Liver (tissue), 3 donors: ENCODE measurements at regions not wholly inside any gene's neighbourhood (a gene's known extent, or its start where the extent isn't known, plus 50 kb on each side); places are given as distances from the start of the nearest gene placed in this dataset.

Source experiments
- EGR1 ChIP-seq, 2 donors: IDR thresholded peaks; 2 replicates each; pipeline ENCODE4 v1.6.1; 2016 to 2018; ENCODE audit warnings: antibody characterized with exemption in 2 of 2, low read depth in 2 of 2
- GABPA ChIP-seq, 2 donors: IDR thresholded peaks in 1 of 2; conservative IDR thresholded peaks in 1 of 2; 2 replicates each; pipeline ENCODE4 v1.6.1; 2016; ENCODE audit warnings: antibody characterized with exemption in 2 of 2, mild to moderate bottlenecking in 1 of 2, moderate library complexity in 1 of 2
- HNF4G ChIP-seq: IDR thresholded peaks from 2 replicates; pipeline ENCODE4 v1.6.1; 2016; ENCODE audit warnings: antibody characterized with exemption
- MAX ChIP-seq: IDR thresholded peaks from 2 replicates; pipeline ENCODE4 v1.6.1; 2016; ENCODE audit warnings: antibody characterized with exemption
- RAD21 ChIP-seq, 2 donors: IDR thresholded peaks; 2 replicates each; pipeline ENCODE4 v1.6.1; 2016; ENCODE audit warnings: antibody characterized with exemption in 2 of 2, mild to moderate bottlenecking in 2 of 2
- TAF1 ChIP-seq: conservative IDR thresholded peaks from 2 replicates; pipeline ENCODE4 v1.6.1; 2016; ENCODE audit warnings: antibody characterized with exemption, mild to moderate bottlenecking
- TF ChIP-seq, protein P1 (sequence below): fragments of 150-350 bp; IDR thresholded peaks from 2 replicates; pipeline ENCODE4 v1.5.1; 2017; ENCODE audit warnings: improper control_type of control experiment, low read depth, low read length; ENCODE audit not compliant: missing input control
- TF ChIP-seq, protein P2 (sequence below): IDR thresholded peaks from 2 replicates; pipeline ENCODE4 v1.6.1; 2016; ENCODE audit warnings: antibody characterized with exemption
- TF ChIP-seq, protein P3 (sequence below): IDR thresholded peaks from 2 replicates; pipeline ENCODE4 v1.6.1; 2016; ENCODE audit warnings: antibody characterized with exemption
- donor health status: healthy.
- donor health status: healthy.

- TF ChIP-seq, protein P1, sequence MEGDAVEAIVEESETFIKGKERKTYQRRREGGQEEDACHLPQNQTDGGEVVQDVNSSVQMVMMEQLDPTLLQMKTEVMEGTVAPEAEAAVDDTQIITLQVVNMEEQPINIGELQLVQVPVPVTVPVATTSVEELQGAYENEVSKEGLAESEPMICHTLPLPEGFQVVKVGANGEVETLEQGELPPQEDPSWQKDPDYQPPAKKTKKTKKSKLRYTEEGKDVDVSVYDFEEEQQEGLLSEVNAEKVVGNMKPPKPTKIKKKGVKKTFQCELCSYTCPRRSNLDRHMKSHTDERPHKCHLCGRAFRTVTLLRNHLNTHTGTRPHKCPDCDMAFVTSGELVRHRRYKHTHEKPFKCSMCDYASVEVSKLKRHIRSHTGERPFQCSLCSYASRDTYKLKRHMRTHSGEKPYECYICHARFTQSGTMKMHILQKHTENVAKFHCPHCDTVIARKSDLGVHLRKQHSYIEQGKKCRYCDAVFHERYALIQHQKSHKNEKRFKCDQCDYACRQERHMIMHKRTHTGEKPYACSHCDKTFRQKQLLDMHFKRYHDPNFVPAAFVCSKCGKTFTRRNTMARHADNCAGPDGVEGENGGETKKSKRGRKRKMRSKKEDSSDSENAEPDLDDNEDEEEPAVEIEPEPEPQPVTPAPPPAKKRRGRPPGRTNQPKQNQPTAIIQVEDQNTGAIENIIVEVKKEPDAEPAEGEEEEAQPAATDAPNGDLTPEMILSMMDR = no peak
- TF ChIP-seq MAX (no peak), GABPA (IDR thresholded peaks at IDR 0.05 in 1 of 2, conservative IDR thresholded peaks at IDR 0.05 in 1 of 2) (no peak), HNF4G (no peak), TAF1 (no peak), RAD21 (IDR thresholded peaks at IDR 0.05) (no peak), EGR1 (IDR thresholded peaks at IDR 0.05; ENCODE audit: low read depth in 2 of 2) (no peak)
- TF ChIP-seq, protein P2, sequence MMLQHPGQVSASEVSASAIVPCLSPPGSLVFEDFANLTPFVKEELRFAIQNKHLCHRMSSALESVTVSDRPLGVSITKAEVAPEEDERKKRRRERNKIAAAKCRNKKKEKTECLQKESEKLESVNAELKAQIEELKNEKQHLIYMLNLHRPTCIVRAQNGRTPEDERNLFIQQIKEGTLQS = no peak
- TF ChIP-seq, protein P3, sequence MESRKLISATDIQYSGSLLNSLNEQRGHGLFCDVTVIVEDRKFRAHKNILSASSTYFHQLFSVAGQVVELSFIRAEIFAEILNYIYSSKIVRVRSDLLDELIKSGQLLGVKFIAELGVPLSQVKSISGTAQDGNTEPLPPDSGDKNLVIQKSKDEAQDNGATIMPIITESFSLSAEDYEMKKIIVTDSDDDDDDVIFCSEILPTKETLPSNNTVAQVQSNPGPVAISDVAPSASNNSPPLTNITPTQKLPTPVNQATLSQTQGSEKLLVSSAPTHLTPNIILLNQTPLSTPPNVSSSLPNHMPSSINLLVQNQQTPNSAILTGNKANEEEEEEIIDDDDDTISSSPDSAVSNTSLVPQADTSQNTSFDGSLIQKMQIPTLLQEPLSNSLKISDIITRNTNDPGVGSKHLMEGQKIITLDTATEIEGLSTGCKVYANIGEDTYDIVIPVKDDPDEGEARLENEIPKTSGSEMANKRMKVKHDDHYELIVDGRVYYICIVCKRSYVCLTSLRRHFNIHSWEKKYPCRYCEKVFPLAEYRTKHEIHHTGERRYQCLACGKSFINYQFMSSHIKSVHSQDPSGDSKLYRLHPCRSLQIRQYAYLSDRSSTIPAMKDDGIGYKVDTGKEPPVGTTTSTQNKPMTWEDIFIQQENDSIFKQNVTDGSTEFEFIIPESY = no peak
Measured at GRCh38 chr4:8761167-8761823, 110.3 kb downstream of the HMX1 start.
